Natural killer cell treated with Interleukin-12 subunit alpha and Interleukin-12 subunit beta and Interleukin-15 and Interleukin-18, amount 100 ng/mL, for 72 hours (primary cell): ENCODE measurements at regions not wholly inside any gene's neighbourhood (a gene's known extent, or its start where the extent isn't known, plus 50 kb on each side); places are given as distances from the start of the nearest gene placed in this dataset.

ENCODE experiments used
- ATAC-seq, 2 donors: fragments of 150-1000 bp; cut with Tn5 transposase in 1 of 2; sonication (Bioruptor Pico), chemical (Tn5 transposase) in 1 of 2; 2 replicates each; pipeline ENCODE4 v1.10.0; 2021
- DNase-seq: peaks from one replicate; pipeline ENCODE4 v3.0.0; 2022; ENCODE audit warnings: low spot score
- H3K27ac Mint-ChIP-seq, 2 donors: 1 replicate in 1 of 2; 2 replicates in 1 of 2; pipeline ENCODE4 v1.8.0; 2022; ENCODE audit warnings: mixed read lengths in 2 of 2, mild to moderate bottlenecking in 1 of 2, moderate library complexity in 1 of 2
- H3K27me3 Mint-ChIP-seq, 2 donors: 1 replicate in 1 of 2; 2 replicates in 1 of 2; pipeline ENCODE4 v1.8.0; 2022; ENCODE audit warnings: mixed read lengths in 2 of 2
- H3K36me3 Mint-ChIP-seq: one replicate; pipeline ENCODE4 v1.8.0; 2022; ENCODE audit warnings: mixed read lengths
- H3K4me1 Mint-ChIP-seq, 2 donors: 1 replicate in 1 of 2; 2 replicates in 1 of 2; pipeline ENCODE4 v1.8.0; 2022; ENCODE audit warnings: low read depth in 2 of 2, mixed read lengths in 2 of 2, mild to moderate bottlenecking in 1 of 2
- H3K4me3 Mint-ChIP-seq: one replicate; pipeline ENCODE4 v1.8.0; 2022; ENCODE audit warnings: mixed read lengths
- H3K9me3 Mint-ChIP-seq: 2 replicates; pipeline ENCODE4 v1.8.0; 2022; ENCODE audit warnings: mixed read lengths

DNA sequence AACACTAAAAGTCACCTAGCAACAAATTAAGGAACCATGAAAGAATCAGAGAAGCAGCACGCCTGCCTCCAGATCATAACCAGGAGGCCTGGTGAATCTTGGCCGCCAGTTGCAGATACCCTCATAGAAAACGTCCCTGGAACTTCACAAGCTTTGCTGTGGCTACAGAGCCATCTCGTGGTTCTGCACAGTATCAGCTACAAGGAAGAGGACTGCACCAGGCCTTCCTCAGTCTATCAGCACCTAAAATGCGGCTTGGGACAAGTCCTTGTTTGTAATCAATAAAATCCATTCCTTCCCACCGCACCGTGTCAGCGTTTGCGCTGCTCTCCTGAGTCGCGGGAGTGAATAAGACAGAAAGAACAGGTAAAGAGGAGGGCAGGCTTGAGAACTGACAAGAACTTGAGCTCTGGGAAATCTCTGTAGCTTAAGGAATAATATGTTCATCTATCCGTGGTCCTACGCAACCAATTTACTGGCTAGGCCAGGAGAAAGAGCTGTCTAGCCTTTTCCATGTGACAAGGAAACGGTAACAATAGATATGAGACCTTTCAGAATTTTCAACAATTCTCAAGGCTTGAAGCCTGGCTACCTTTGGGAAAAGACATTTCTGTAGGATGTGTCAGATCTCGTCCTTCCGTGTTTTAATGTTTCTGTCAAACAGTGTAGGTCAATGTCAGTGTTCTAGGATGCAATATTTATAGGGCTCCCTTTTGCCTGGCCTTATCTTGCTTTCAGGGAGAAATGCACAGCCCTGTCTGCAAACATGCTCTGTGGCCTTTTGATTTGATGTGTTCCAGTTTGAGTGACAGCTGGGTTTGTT, 128.5 kb upstream of the RAB12 start:
- no peak overlapping the region for H3K27ac Mint-ChIP-seq
- H3K36me3 Mint-ChIP-seq = no peaks in the 10 kb centered on the region
- H3K27me3 Mint-ChIP-seq = peaks cover 20 to 25% of the 10 kb centered on the region in 2 donors

GRCh38 chr18:8484951-8485350, 124.3 kb upstream of the RAB12 start:
- Mint-ChIP-seq H3K9me3 (peaks cover under 1% of the 10 kb centered on the region), H3K4me1 (no peaks in the 10 kb centered on the region), H3K27me3 (peaks cover 4 to 10% of the 10 kb centered on the region in 2 donors), H3K27ac (no peak overlapping the region), H3K36me3 (no peaks in the 10 kb centered on the region), H3K4me3 (no peak overlapping the region)
- no peak for ATAC-seq
- no peak for DNase-seq

More for the DNA sequence above, 128.5 kb upstream of the RAB12 start:
- Mint-ChIP-seq H3K9me3 (no peaks in the 10 kb centered on the region), H3K4me3 (no peak overlapping the region), H3K4me1 (peaks cover 0 to 4% of the 10 kb centered on the region in 2 donors)
- no peak for ATAC-seq
- DNase-seq = no peak

DNA sequence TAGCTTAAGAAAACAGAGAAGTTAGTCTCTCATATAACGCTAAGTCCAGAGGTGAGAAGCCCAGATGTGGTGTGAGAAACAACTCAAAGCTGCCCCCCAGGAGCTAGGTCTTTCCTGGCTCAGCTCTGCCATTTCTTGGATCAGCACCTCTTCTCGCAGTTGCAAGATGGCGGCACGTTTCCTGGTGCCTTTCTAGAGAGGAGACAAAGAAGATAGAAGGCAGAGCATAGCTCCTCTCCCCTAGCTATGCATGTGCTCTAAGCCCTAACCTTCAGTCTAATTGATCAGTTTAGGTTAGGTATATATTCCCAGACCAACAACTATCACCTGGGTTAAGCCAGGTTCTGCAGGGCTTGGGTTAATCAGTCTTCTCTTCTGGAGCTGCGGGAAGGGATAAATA, 119.5 kb upstream of the RAB12 start:
- Mint-ChIP-seq H3K4me1 (no peaks in the 10 kb centered on the region), H3K4me3 (no peak overlapping the region), H3K9me3 (peaks cover 4% of the 10 kb centered on the region), H3K36me3 (no peaks in the 10 kb centered on the region), H3K27me3 (peaks cover 2 to 13% of the 10 kb centered on the region in 2 donors), H3K27ac (no peak overlapping the region)
- ATAC-seq = no peak
- no peak for DNase-seq

DNA sequence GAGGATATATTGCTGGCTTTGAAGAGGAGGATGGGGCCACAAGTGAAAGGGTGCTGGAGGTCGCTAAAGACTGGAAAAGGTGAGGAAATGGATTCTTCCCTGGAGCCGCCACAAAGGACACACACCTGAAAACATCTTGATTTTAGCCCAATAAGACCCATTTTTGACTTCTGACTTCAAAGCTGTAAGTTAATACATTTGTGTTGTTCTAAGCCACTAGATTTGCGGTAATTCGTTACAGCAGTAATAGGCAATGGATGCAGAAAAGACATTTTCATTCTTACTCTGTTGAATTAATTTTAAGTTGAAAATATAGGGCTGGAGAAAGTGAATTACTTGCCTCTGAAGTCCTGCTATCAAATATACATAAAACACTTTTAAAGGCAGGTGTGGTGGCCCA, 117.7 kb upstream of the RAB12 start:
- no peak for DNase-seq
- Mint-ChIP-seq H3K27me3 (peaks cover 5 to 13% of the 10 kb centered on the region in 2 donors), H3K9me3 (peaks cover 4% of the 10 kb centered on the region), H3K4me1 (no peaks in the 10 kb centered on the region), H3K36me3 (no peaks in the 10 kb centered on the region), H3K27ac (no peak overlapping the region), H3K4me3 (no peak overlapping the region)
- ATAC-seq = no peak

GRCh38 chr18:8493141-8493540, 116.1 kb upstream of the RAB12 start:
- H3K9me3 Mint-ChIP-seq = peaks cover 4% of the 10 kb centered on the region
- no peaks in the 10 kb centered on the region for H3K4me1 Mint-ChIP-seq
- H3K27me3 Mint-ChIP-seq = peaks cover 5 to 15% of the 10 kb centered on the region in 2 donors
- no peak overlapping the region for H3K4me3 Mint-ChIP-seq
- no peaks in the 10 kb centered on the region for H3K36me3 Mint-ChIP-seq
- DNase-seq (no peak), ATAC-seq (no peak)
- H3K27ac Mint-ChIP-seq = no peak overlapping the region

- Mint-ChIP-seq H3K4me1 (no peaks in the 10 kb centered on the region), H3K27ac (no peak overlapping the region), H3K9me3 (no peaks in the 10 kb centered on the region), H3K27me3 (peaks cover 5 to 15% of the 10 kb centered on the region in 2 donors), H3K36me3 (no peaks in the 10 kb centered on the region), H3K4me3 (no peak overlapping the region)
- DNase-seq (no peak), ATAC-seq (no peak)
Measured at GRCh38 chr18:8496186-8496585, 113.1 kb upstream of the RAB12 start.

- no peaks in the 10 kb centered on the region for H3K9me3 Mint-ChIP-seq
- H3K36me3 Mint-ChIP-seq = no peaks in the 10 kb centered on the region
- H3K27me3 Mint-ChIP-seq = peaks cover 5 to 17% of the 10 kb centered on the region in 2 donors
Measured at GRCh38 chr18:8498905-8499304, 110.3 kb upstream of the RAB12 start.

DNA sequence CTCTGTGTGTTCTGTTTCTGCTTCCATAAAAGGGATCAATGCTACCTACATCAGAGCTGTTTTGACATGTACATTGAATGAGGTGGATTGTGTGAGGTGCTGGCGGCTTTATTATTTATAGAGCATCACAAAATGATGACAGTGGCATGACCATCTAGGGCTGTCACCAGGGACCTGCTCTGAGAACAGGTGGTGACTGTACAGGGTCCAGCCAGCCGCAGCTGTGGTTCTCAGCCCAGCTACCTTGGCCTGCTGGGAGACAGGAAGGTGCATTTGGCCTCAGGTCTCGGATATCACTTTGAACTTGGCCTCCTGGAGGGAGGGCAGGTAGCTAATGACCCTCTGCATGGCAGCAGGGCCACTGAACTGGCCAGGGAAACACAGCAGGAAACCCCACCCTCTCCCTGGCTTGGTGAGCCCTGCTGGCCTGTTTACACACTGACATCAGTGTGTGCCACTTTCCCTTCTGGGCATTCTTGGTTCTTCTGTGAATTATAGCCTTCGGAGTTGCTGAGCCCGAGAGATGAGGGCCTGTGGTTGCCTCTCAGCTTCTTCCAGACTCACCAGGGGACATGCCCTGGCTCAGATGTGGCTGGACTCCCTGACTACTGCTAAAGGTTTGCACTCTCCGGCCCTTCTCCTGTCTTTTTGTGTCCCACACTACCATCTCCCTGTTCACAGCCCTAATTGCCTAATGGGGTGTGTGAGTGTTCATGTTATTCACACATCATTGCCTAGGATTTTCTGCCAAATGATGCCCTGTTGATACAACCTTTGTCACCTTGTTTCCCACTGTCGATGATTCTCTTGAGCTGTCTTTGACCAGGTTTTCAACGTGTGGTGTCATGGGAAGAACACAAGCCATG, 109.2 kb upstream of the RAB12 start:
- ATAC-seq (peak in 1 of 2 donors; percentile 6), DNase-seq (no peak)
- Mint-ChIP-seq H3K4me3 (no peak overlapping the region), H3K27me3 (peaks cover 5 to 22% of the 10 kb centered on the region in 2 donors), H3K9me3 (no peaks in the 10 kb centered on the region), H3K36me3 (no peaks in the 10 kb centered on the region), H3K4me1 (no peaks in the 10 kb centered on the region), H3K27ac (no peak overlapping the region)

More at GRCh38 chr18:8498905-8499304, 110.3 kb upstream of the RAB12 start:
- H3K4me3 Mint-ChIP-seq = no peak overlapping the region
- H3K27ac Mint-ChIP-seq = no peak overlapping the region
- no peaks in the 10 kb centered on the region for H3K4me1 Mint-ChIP-seq
- DNase-seq = no peak
- peak in 1 of 2 donors; percentile 15 for ATAC-seq

DNA sequence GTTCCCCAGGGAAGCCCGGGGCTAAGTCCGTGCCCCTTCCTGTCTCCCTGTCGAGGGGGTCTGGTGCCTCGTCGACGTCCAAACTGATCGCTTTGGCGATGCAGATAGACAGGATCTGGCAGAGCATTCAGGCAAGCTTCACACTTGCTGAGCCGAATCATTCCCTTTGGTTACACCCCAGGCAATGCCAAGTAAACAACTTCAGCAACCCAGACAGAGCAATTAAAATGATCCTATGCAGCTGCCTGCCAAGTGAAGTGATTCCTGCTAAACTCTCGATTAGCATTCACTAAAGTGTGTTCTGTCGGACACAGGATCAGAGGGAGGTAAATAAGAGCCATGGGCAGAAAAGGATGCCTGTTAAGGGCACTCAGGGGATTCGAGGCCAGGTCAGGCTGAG, 108.2 kb upstream of the RAB12 start:
- H3K27me3 Mint-ChIP-seq = peaks cover 3 to 22% of the 10 kb centered on the region in 2 donors
- no peak overlapping the region for H3K27ac Mint-ChIP-seq
- H3K4me3 Mint-ChIP-seq = no peak overlapping the region
- no peaks in the 10 kb centered on the region for H3K9me3 Mint-ChIP-seq
- H3K4me1 Mint-ChIP-seq = no peaks in the 10 kb centered on the region
- no peaks in the 10 kb centered on the region for H3K36me3 Mint-ChIP-seq
- no peak for DNase-seq
- no peak for ATAC-seq

DNA sequence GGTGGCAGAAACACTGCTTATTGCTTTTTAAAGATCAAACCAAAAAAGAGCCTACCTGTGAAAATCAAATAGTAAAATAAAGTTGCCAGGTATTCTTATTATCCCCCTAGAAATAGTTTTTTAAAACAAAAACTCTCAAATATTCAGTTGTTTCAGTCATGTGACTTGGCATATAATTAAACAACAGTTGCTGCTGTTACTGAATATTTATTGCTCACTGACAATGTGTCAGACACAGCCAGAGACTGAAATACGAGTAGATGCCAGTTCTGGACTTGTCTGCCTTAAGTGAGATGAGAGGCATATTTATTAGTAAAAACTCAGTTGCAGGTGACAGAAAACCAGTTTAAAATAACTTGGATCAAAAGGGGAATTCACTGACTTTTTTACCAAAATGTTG, 106.0 kb upstream of the RAB12 start:
- Mint-ChIP-seq H3K4me1 (no peaks in the 10 kb centered on the region), H3K36me3 (no peaks in the 10 kb centered on the region), H3K27ac (no peak overlapping the region), H3K9me3 (no peaks in the 10 kb centered on the region), H3K4me3 (no peak overlapping the region), H3K27me3 (peaks cover 4 to 19% of the 10 kb centered on the region in 2 donors)
- DNase-seq = no peak
- no peak for ATAC-seq

- ATAC-seq = no peak
- Mint-ChIP-seq H3K27me3 (peaks cover 5 to 14% of the 10 kb centered on the region in 2 donors), H3K4me3 (no peak overlapping the region), H3K4me1 (no peaks in the 10 kb centered on the region), H3K36me3 (no peaks in the 10 kb centered on the region), H3K9me3 (no peaks in the 10 kb centered on the region), H3K27ac (no peak overlapping the region)
- DNase-seq = no peak
Measured at GRCh38 chr18:8504424-8504823, 104.8 kb upstream of the RAB12 start.

DNA sequence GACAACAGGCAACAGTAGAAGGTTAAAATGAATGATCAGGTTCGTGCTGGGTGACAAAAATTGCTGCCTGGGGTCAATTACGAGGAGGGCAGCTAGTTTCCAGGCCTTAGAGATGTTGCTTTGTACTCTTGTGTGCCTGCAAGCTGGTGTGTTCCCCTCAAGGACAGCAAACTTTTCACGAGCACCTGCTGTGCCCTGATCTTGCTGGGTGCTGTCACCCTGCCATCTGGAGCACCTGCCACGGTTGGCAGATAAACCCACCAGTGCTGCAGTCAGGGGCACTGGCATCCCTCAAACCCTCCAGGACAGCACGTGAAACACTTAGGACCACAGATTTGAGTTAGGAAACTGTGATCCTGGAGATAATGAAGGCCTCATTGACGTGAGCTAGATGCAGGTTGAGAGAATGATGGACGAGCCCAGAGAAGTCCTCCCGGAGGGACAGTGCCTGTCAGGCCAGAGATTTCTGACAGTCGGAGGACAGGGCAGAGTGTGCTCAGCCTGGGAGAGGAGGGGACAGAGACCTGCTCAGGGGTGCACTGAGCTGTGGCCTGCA, 104.3 kb upstream of the RAB12 start:
- H3K27me3 Mint-ChIP-seq = peaks cover 5 to 14% of the 10 kb centered on the region in 2 donors
- H3K36me3 Mint-ChIP-seq = no peaks in the 10 kb centered on the region
- H3K4me1 Mint-ChIP-seq = no peaks in the 10 kb centered on the region
- H3K27ac Mint-ChIP-seq = no peak overlapping the region
- DNase-seq (no peak), ATAC-seq (peak in 1 of 2 donors; percentile 11)
- no peaks in the 10 kb centered on the region for H3K9me3 Mint-ChIP-seq
- H3K4me3 Mint-ChIP-seq = no peak overlapping the region

DNA sequence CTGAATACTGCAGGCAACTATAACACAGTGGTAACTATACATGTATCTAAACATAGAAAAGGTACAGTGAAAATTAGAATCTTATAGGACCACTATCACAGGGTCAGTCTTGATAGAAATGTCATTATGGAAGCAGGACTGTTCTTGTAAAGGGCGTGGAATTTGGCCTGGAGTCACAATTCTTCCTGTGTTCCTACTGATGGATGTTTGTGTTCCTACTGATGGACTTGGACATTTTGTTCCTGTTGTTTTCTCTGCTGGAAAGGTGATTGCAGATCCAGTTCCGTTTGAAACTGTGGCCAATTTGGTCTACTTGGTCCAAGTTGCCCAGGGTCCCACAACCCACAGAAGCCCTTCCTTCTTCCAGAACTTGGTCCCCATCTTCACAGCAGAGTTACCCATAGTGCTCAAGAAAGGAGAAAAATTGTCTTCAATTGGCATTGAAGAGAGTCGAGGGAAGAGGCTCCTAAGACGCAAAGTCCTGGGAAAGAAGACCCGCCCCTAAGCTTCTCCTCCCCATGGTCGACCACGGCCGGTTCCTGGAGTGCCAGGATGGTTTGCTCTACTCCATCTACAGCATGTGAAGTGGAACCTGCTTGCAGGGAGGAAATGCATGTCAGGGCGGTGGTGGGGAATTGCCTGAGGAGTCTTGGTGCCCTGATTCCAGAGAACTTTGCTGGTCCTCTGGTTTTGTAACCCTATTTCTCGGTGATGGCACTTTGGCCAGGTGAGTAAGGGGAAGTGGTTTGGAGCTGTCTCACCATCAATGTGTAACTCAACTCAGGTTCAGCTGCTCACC, 102.8 kb upstream of the RAB12 start:
- DNase-seq = no peak
- no peak for ATAC-seq
- Mint-ChIP-seq H3K27me3 (peaks cover 3 to 14% of the 10 kb centered on the region in 2 donors), H3K4me1 (no peaks in the 10 kb centered on the region), H3K36me3 (no peaks in the 10 kb centered on the region), H3K4me3 (no peak overlapping the region), H3K27ac (no peak overlapping the region), H3K9me3 (no peaks in the 10 kb centered on the region)
